NT2/D1 (cell line): ENCODE measurements at regions not wholly inside any gene's neighbourhood (a gene's known extent, or its start where the extent isn't known, plus 50 kb on each side); places are given as distances from the start of the nearest gene placed in this dataset.
"Not testable (repeated sequence)": the region's sequence is repeated elsewhere in the genome, so short reads cannot be mapped to it uniquely, and the experiment has no call there.

Experiments
- DNase-seq: peaks from one replicate; pipeline ENCODE4 v3.0.0-alpha.2; 2011; ENCODE audit warnings: low read depth, low spot score
- H3K27me3 ChIP-seq: 2 replicates; pipeline ENCODE4 v1.6.0; 2011; ENCODE audit warnings: mild to moderate bottlenecking; ENCODE audit not compliant: insufficient read length, insufficient read depth
- H3K36me3 ChIP-seq: 2 replicates; pipeline ENCODE4 v1.6.1; 2011; ENCODE audit warnings: mild to moderate bottlenecking, low read length, mixed read lengths; ENCODE audit not compliant: insufficient read depth, insufficient read length
- H3K4me1 ChIP-seq: 2 replicates; pipeline ENCODE4 v1.5.1; 2011; ENCODE audit not compliant: insufficient read depth, insufficient read length
- H3K4me3 ChIP-seq: 2 replicates; pipeline ENCODE4 v1.5.1; 2011; ENCODE audit warnings: low read depth; ENCODE audit not compliant: insufficient read length
- H3K9ac ChIP-seq: 2 replicates; pipeline ENCODE4 v1.6.0; 2011; ENCODE audit warnings: low read depth; ENCODE audit not compliant: insufficient read length
- H3K9me3 ChIP-seq: 2 replicates; pipeline ENCODE4 v1.5.1; 2011; ENCODE audit warnings: mild to moderate bottlenecking, low read length; ENCODE audit not compliant: insufficient read depth
- SUZ12 ChIP-seq: IDR thresholded peaks from 2 replicates; pipeline ENCODE4 v1.6.1; 2011; ENCODE audit not compliant: insufficient read length, insufficient read depth; ENCODE audit errors: extremely low read depth
- YY1 ChIP-seq: IDR thresholded peaks from 2 replicates; pipeline ENCODE4 v1.6.1; 2011; ENCODE audit not compliant: insufficient read length, insufficient read depth
- ZNF274 ChIP-seq: IDR thresholded peaks from 2 replicates; pipeline ENCODE4 v1.6.1; 2011; ENCODE audit warnings: mild to moderate bottlenecking, low read depth, low read length

- Histone ChIP-seq H3K36me3 (no peaks in the 10 kb centered on the region), H3K4me3 (no peak overlapping the region), H3K4me1 (no peaks in the 10 kb centered on the region), H3K27me3 (no peaks in the 10 kb centered on the region), H3K9ac (no peak overlapping the region), H3K9me3 (no peaks in the 10 kb centered on the region)
- no peak for DNase-seq
- TF ChIP-seq YY1: no peak
Measured at GRCh38 chr2:210961249-210961648, 404.9 kb downstream of the CPS1 start.

GRCh38 chr2:210963386-210963785 lies 407.0 kb downstream of the CPS1 start:
- DNase-seq: no peak
- Histone ChIP-seq H3K4me1 (no peaks in the 10 kb centered on the region), H3K9me3 (no peaks in the 10 kb centered on the region), H3K36me3 (no peaks in the 10 kb centered on the region), H3K9ac (no peak overlapping the region), H3K27me3 (no peaks in the 10 kb centered on the region), H3K4me3 (no peak overlapping the region)
- no peak for TF ChIP-seq YY1
- TF ChIP-seq SUZ12: no peak
- no peak for TF ChIP-seq ZNF274

- no peak for DNase-seq
- TF ChIP-seq ZNF274: no peak
- no peak for TF ChIP-seq SUZ12
- TF ChIP-seq YY1: no peak
- Histone ChIP-seq H3K27me3 (no peaks in the 10 kb centered on the region), H3K4me1 (no peaks in the 10 kb centered on the region), H3K9ac (no peak overlapping the region), H3K4me3 (no peak overlapping the region), H3K9me3 (no peaks in the 10 kb centered on the region), H3K36me3 (no peaks in the 10 kb centered on the region)
Measured at GRCh38 chr2:210964141-210964764, 407.9 kb downstream of the CPS1 start.

GRCh38 chr2:210965472-210965871 lies 409.1 kb downstream of the CPS1 start:
- TF ChIP-seq YY1 (no peak), ZNF274 (no peak), SUZ12 (no peak)
- DNase-seq: no peak
- no peaks in the 10 kb centered on the region for H3K36me3 ChIP-seq
- no peaks in the 10 kb centered on the region for H3K27me3 ChIP-seq
- no peaks in the 10 kb centered on the region for H3K4me1 ChIP-seq
- H3K4me3 ChIP-seq: no peak overlapping the region
- no peaks in the 10 kb centered on the region for H3K9me3 ChIP-seq
- H3K9ac ChIP-seq: no peak overlapping the region

- Histone ChIP-seq H3K4me3 (no peak overlapping the region), H3K9ac (no peak overlapping the region), H3K36me3 (no peaks in the 10 kb centered on the region), H3K4me1 (no peaks in the 10 kb centered on the region), H3K9me3 (no peaks in the 10 kb centered on the region), H3K27me3 (no peaks in the 10 kb centered on the region)
- TF ChIP-seq YY1 (no peak), SUZ12 (no peak), ZNF274 (no peak)
- DNase-seq: no peak
Measured at GRCh38 chr2:210966330-210966729, 409.9 kb downstream of the CPS1 start.

- no peak for DNase-seq
- Histone ChIP-seq H3K9ac (no peak overlapping the region), H3K9me3 (no peaks in the 10 kb centered on the region), H3K4me3 (no peak overlapping the region), H3K36me3 (no peaks in the 10 kb centered on the region), H3K27me3 (no peaks in the 10 kb centered on the region), H3K4me1 (no peaks in the 10 kb centered on the region)
- TF ChIP-seq ZNF274 (no peak), SUZ12 (no peak), YY1 (no peak)
Measured at GRCh38 chr2:210971431-210971830, 415.0 kb downstream of the CPS1 start.

- not testable (repeated sequence) for H3K9me3 ChIP-seq, DNase-seq, H3K36me3 ChIP-seq, H3K4me3 ChIP-seq, H3K9ac ChIP-seq, H3K4me1 ChIP-seq, H3K27me3 ChIP-seq
Measured at GRCh38 chr2:210986806-210987205, 430.4 kb downstream of the CPS1 start.

GRCh38 chr2:210991107-210991506 lies 434.7 kb downstream of the CPS1 start:
- Histone ChIP-seq H3K4me3 (no peak overlapping the region), H3K36me3 (no peaks in the 10 kb centered on the region), H3K4me1 (no peaks in the 10 kb centered on the region), H3K9ac (no peak overlapping the region), H3K27me3 (no peaks in the 10 kb centered on the region), H3K9me3 (peaks cover 6% of the 10 kb centered on the region)
- TF ChIP-seq ZNF274 (no peak), SUZ12 (no peak), YY1 (no peak)
- no peak for DNase-seq
